ENCODE measurements at regions not wholly inside any gene's neighbourhood (a gene's known extent, or its start where the extent isn't known, plus 50 kb on each side); places are given as distances from the start of the nearest gene placed in this dataset.
"Not testable (repeated sequence)": the region's sequence is repeated elsewhere in the genome, so short reads cannot be mapped to it uniquely, and the experiment has no call there.

DNA sequence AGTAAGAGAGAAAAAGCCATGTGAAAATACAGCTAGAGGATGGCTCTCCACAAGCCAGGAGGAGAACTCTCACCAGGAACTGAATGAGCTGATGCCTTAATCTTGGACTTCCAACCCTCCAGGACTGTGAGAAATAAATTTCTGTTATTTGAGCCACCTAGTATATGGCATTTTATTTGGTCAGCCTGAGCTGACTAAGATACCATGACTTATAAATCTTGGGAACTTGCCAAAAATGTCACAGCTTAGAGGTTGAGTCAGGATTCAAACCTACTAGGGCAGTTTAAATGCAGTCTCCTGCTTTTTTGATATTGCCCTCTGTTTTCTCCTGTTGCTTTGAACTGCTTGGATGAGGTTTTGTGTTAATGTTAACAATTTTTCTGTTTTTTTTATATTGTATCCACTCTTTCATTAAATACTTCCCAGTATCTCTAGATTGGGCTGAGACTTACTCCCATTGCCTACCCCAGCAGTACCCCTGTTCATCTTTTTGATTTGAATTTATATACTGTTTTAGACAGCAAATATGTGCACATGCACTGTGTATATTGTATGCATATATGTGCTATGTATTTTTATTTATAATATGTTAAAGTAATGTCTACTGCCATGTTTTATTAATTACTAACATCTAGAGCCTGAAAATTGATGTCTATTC lies 1223.2 kb downstream of the OTOL1 start:
- no peaks in the 10 kb centered on the region for H3K4me1 ChIP-seq
- H3K9me3 ChIP-seq = no peaks in the 10 kb centered on the region
- H3K27me3 ChIP-seq (ENCODE audit: low read depth) = no peaks in the 10 kb centered on the region
- no peak overlapping the region for H3K27ac ChIP-seq
- intact Hi-C loops (cut with DNase I) = no loop called here
- DNase-seq = no peak
- H3K36me3 ChIP-seq = no peaks in the 10 kb centered on the region
- no peak for ATAC-seq
- no peak overlapping the region for H3K4me3 ChIP-seq
- no peak for TF ChIP-seq CTCF (IDR thresholded peaks at IDR 0.05)

- intact Hi-C loops (cut with DNase I) = no loop called here
- Histone ChIP-seq H3K27me3 (ENCODE audit: low read depth) (no peaks in the 10 kb centered on the region), H3K4me1 (no peaks in the 10 kb centered on the region), H3K27ac (no peak overlapping the region), H3K4me3 (no peak overlapping the region), H3K36me3 (no peaks in the 10 kb centered on the region), H3K9me3 (no peaks in the 10 kb centered on the region)
- DNase-seq = no peak
- no peak for ATAC-seq
- TF ChIP-seq CTCF (IDR thresholded peaks at IDR 0.05) = no peak
These were observed 1225.1 kb downstream of the OTOL1 start for GRCh38 chr3:162721736-162722135.

GRCh38 chr3:162722337-162722736 lies 1225.7 kb downstream of the OTOL1 start:
- Histone ChIP-seq H3K27ac (no peak overlapping the region), H3K4me1 (no peaks in the 10 kb centered on the region), H3K4me3 (no peak overlapping the region), H3K36me3 (no peaks in the 10 kb centered on the region), H3K27me3 (ENCODE audit: low read depth) (no peaks in the 10 kb centered on the region), H3K9me3 (no peaks in the 10 kb centered on the region)
- no peak for DNase-seq
- ATAC-seq = no peak
- no peak for TF ChIP-seq CTCF (IDR thresholded peaks at IDR 0.05)
- intact Hi-C loops (cut with DNase I) = no loop called here

GRCh38 chr3:162722796-162723195 lies 1226.2 kb downstream of the OTOL1 start:
- not testable (repeated sequence) for DNase-seq

GRCh38 chr3:162729686-162730085 lies 1233.1 kb downstream of the OTOL1 start:
- no peak for TF ChIP-seq CTCF (IDR thresholded peaks at IDR 0.05)
- DNase-seq (no peak), ATAC-seq (no peak)
- Histone ChIP-seq H3K36me3 (no peaks in the 10 kb centered on the region), H3K9me3 (no peaks in the 10 kb centered on the region), H3K4me3 (no peak overlapping the region), H3K27ac (no peak overlapping the region), H3K27me3 (ENCODE audit: low read depth) (no peaks in the 10 kb centered on the region), H3K4me1 (no peaks in the 10 kb centered on the region)
- intact Hi-C loops (cut with DNase I) = no loop called here

More at GRCh38 chr3:162722796-162723195, 1226.2 kb downstream of the OTOL1 start:
- H3K9me3 ChIP-seq; H3K27me3 ChIP-seq (ENCODE audit: low read depth); intact Hi-C loops (cut with DNase I); H3K4me1 ChIP-seq; H3K36me3 ChIP-seq; H3K27ac ChIP-seq; ATAC-seq; H3K4me3 ChIP-seq: not testable (repeated sequence)

- H3K4me3 ChIP-seq; H3K27ac ChIP-seq; intact Hi-C loops (cut with DNase I); DNase-seq; ATAC-seq; H3K4me1 ChIP-seq; H3K36me3 ChIP-seq; H3K27me3 ChIP-seq (ENCODE audit: low read depth); H3K9me3 ChIP-seq: not testable (repeated sequence)
These were observed 1235.4 kb downstream of the OTOL1 start for GRCh38 chr3:162731961-162732360.
